Right hindlimb (tissue), 1 donor: ENCODE measurements at regions not wholly inside any gene's neighbourhood (a gene's known extent, or its start where the extent isn't known, plus 50 kb on each side); places are given as distances from the start of the nearest gene placed in this dataset.

Experiments used
- DNase-seq: peaks from one replicate; pipeline ENCODE4 v3.0.0-alpha.2; 2018

DNA sequence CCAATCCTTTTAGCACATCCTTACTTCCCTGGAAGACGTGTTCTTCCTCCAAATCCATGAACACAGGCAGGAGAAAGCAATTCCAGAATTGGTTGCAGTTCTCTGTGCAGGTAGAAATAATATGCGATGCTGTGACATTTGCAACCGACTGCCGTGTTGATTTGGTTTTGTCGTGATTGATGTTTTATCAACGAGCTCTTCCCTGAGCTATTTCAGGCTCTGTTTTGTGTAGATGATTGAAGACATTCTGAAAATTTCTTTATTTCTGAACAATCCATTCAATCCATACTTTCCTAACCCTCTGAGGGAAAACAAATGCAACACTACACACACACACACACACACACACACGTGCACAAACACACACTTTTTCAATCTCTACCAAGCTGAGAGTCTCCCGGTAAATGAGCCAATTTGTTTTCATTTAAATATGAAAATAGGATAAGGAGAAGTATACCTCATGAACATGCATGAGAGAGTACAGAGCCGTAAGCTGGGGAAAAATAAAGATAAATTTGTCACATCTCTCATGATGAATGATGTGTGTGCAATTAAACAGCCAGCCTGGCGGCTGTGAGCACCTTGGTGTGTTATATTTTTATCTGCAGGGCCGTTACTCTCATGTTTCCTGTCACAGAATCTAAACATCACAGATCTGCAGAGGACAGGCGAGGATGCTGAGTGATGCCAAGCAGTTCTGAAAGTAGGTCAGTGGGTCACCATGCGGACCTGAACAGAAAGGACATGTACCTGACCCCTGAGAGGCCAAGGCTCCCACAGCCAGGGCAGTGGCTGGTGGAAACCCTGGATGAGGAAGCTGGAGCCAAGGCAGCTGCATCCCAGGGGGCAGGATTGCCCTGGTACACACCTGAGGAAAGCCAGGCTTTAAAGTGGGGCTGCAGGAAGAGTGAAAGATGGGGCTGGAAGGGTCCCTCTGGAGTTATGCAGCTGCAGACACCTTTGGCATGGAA lies 64.8 kb downstream of the PDCL3 start:
- no peak for DNase-seq

DNA sequence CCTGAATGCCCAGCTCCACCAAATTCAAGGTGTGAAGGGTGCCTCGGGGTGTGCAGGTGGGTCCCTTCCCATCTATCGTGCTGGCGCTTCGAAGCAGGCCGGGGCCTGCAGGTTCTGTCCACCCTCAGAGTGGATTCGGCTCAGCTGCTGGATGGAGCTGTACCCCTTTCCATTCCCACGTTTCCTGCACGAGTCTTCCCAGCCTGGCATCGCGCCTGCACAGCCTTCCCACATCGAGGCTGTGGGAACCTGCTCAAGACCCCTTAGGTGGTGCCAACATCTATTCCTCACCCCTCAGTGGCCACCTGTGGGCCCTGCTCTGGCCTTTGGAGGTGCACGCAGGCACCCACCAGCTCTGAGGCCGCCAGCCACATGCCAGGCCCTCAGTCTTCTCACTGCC lies 65.7 kb downstream of the PDCL3 start:
- DNase-seq: no peak

DNA sequence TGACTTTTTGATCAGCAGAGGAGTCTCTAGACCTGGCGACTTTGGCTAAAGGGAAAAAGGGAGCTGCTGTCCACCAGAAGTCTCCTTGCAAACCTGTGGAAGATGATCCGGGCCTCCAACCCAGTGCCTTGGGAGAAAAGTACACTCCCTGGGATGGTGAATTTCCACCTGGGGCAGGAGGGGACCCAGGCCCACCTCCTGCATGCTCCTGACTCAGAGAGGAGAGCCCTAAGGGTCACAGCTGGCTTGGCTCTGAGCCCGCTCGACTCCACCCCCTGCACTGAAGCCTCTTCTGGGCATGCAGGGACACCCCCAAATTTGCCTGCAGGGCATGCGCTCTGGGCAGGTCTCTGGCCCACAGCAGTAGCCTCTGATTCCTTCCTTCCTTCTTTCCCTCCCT lies 66.5 kb downstream of the PDCL3 start:
- no peak for DNase-seq

DNA sequence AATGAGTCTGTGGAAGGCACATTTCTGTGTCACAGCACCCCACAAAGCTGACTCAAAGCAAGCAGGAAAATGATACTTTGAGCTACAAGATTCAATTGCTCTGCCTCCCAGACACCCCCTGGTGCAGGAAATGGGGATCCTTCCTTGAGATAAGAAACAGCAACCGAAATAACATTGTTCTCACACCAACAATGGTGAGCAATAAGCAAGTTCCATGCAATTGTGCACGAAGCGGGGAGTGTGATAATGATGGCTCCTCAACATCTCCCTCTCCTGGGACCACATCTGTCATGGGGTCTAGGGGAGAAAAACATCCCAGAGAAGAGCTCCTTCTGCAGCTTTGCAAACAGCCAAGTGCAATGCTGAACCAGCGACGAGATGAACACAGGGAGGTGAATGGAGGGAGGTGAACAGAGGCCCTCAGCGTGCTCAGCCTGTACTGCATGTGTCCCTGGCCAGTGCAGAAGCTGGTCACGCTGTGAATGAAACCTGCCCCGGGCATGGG lies 67.7 kb downstream of the PDCL3 start:
- no peak for DNase-seq

DNA sequence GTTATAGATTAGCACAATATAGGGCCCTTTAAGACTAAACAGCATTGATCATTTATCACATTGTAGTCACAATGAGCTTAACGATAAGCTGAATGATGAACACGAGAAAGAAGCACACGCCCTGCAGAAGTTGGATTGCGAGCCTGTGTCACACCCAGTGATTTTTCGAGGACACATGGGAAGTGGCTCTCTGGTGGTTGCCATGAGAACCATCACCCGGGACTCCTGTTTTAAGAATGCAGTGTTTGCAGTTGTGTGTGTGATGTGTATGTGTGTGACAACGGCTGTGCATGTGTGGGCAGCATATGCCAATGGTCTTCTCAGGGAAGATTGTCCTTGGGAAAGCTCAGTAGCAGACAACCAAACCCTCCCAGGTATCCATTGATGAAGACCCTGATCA lies 69.2 kb downstream of the PDCL3 start:
- DNase-seq: no peak

DNA sequence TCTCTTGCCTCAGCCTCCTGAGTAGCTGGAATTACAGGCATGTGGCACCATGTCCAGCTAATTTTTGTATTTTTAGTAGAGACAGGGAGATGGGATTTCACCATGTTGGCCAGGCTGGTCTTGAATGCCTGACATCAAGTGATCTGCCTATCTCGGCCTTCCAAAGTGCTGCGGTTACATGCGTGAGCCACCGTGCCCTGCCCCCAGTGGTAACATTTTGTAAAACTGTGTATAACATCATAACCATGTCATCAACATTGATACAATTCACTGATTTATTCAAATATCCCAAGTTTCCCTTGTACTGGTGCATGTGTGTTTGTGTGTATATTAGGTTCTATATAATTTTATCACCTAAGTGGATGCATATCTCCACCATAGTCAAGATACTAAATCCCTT lies 70.0 kb downstream of the PDCL3 start:
- no peak for DNase-seq

DNA sequence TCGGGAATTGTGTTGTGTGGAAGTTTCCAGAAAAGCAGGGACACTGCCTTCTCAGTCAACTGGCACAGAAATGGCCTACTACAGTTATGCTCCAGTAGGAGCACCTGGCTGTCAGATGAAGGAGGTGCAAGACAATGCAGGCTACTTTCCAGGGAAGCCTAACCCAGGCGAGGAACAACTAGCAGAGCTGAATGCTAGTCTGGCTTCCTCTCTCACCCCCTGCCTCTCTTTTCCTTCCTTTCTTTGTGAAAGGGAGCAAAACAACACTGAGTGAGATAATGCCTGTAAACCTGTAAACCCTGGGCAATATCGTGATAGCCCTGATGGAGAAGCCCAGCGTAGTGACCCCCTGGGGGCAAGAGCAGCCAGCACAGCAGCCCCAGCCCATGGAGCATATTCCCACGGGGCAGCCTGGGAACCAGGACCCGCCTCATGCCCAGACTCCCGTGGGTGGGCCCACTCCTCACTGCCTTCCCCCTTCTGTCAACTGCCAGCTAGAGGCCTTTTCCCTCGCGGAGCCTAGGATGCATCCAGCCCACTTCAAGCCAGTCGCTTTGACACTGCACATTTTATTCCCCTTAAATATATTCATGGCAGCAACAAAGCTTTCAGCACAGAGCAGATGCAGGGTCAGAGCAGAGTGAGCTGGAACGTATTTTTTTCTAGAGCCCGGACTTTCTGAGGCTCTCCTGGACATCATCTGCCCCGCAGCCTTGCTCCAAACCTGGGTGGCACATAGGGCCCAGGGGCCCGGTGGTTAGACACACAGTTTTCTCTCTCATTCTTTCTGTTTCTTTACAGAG lies 77.0 kb downstream of the PDCL3 start:
- DNase-seq: no peak

DNA sequence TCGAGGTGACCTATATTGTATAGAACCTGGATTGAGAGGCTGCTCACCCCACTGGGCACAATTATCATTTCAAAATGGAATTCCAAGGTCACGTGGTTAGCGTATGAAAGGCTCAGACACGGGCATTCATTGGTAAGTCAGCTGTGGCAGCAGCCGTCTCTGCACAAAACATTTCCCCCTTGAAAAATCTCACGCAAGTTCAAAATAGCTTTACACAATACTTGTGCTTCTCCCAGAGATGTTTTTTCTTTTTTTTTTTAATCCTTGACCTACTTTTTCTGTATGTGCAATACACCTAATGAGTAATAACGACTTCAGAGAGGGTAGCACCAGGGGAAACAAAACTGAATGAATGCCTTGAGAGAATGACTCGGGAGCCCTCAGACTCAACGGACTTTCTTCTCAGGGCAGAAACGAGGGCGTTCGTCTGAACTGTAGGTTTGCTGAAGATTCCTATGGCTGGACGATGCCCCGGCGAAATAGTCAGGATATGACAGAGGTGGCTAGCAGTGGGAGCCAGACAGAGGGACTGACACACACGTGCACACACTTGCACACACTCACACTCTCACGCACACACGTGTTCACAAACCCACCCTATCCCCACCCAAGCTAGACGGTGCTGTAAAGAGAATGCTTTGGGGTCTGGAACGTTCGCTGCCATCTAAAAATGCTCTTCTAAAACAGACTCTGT lies 77.8 kb downstream of the PDCL3 start:
- DNase-seq: no peak

DNA sequence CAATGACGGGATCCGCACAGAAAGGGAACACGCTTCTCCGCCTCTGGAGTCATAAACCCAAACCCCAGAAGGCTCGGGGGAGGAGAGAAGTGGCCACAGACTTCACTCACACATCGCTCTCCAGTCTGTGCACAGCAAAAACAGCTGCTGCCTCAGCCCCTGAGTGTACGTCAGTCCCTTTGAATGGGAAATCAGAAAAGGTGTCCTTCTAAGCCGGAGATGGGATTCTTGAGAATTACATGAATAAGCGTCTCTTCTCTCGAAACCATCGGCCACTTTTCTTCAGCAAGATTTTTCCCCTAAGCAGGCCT lies 78.3 kb downstream of the PDCL3 start:
- DNase-seq: no peak

DNA sequence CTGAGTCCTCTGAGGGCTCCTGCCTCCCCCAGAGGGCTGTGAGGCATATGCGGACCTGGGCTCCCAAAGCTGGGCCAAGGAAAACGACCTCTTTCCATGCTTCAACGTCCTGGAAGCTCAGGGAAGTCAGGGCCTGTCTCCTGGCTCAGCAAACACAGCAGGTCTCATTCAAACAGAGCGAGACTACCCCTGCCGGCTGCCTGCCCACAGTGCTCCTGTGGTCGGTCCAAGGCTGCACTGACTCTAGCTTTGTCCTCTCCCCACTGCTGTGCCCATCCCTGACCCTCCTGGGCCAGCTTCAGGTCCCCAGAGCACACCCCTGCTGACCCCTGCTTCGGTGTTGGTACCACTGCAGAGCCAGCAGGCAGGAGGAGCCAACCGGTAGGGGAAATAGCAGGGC lies 79.6 kb downstream of the PDCL3 start:
- DNase-seq: no peak

DNA sequence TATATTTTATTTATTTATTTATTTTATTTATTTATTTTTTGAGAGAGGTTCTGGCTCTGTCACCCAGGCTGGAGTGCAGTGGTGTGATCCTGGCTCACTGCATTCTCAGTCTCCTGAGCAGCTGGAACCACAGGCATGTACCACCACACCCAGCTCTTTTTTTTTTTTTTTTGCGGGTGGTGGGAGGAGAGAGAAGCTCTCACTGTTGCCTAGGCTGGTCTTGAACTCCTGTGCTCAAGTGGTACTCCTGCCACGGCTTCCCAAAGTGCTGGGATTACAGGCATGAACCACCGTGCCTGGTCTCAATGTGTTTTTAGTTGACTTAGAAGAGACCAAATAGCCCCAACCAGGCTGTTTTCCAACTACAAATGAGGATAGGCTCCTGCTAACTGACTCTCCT lies 80.7 kb downstream of the PDCL3 start:
- DNase-seq: no peak

DNA sequence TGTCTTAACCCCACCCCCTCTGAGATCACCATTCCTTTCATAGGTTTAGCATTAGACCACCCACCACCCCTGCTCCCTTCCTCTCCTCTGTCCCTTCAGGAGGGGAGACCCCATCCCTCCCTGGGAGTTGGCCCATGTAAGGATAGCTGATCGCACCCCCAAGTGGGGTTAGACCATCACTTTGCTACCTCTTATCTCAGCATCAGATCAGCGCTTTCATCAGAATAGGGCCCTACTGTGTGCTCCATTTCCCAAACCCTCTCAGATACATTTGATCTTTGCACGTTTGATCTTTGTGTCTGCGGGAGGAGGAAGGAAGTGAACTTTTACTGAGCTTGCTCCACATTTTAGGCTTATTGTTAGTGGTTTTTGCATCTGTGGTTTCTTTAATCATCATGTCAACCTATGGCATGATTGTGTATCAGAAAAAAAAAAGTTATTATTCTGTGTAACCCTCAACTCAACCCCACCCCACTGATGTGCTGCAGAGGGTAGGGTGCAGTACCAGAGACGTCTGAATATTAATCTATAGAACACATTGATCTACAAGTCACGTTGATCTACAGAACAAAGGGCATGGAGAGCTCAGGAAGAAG lies 81.2 kb downstream of the PDCL3 start:
- no peak for DNase-seq

DNA sequence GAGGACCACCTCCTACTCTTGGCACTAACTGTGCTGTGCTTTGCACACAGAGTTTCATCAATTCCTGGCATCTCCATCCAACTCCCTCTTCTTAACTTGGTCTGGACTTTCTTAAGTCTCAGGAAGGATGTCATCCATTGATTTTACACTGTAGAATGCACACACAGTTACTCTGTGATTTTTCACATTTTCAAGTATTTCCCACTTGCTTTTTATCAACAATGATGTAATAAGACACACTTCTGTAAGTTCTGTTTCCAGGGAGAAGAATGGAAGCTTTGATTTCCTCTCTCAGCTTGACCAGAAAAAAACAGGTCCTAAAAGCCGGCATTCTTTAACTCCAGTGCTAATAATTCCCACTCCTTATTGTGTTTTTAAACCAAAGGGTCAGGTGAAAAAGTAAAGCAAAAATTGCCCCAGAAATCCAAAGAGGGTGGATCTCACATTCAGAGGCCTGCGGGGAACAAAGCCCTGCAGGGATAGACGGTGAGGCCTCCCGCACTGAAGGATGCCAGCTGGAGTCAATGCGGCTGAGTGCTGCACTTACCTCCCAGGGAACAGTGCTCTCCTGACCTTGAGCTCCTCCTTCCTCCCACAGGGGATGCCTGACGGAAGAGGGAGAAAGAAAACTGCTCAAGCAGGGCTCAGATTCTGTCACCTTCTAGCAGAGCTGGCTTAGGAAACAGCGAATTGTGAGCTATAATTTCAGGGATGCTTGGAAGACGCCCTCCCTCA lies 83.1 kb downstream of the PDCL3 start:
- no peak for DNase-seq

DNA sequence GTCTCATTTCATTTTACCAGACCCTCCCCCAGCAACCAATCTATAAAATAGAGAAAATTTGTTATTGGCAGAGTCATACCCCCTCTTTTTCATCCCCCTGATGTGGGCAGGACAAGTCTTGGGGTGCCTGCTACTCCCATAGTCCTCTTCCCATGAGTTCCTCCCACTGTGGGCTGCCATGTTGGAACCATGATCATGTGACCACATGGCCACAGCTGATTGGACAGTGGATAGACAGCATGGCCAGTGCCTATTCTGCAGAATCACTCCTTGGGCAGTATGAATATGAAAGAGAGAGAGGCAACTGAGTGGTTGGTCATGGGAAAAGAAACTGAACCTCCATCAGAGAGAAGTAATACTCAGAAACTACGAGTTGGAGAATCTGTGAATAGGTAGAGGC lies 84.9 kb downstream of the PDCL3 start:
- no peak for DNase-seq

DNA sequence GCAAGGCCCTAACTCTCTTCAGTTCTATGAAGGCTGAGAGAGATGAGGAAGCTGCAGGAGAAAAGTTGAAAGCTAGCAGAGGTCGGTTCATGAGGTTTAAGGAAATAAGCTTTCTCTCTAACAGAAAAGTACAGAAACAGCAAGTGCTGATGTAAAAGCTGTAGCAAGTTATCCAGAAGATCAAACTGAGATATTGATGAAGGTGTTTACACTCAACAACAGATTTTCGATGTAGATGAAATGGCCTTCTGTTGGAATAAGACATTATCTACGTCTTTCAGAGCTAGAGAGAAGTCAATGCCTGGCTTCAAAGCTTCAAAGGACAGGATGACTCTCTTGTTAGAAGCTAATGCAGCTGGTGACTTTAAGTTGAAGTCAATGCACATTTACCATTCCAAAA lies 87.4 kb downstream of the PDCL3 start:
- DNase-seq: no peak

DNA sequence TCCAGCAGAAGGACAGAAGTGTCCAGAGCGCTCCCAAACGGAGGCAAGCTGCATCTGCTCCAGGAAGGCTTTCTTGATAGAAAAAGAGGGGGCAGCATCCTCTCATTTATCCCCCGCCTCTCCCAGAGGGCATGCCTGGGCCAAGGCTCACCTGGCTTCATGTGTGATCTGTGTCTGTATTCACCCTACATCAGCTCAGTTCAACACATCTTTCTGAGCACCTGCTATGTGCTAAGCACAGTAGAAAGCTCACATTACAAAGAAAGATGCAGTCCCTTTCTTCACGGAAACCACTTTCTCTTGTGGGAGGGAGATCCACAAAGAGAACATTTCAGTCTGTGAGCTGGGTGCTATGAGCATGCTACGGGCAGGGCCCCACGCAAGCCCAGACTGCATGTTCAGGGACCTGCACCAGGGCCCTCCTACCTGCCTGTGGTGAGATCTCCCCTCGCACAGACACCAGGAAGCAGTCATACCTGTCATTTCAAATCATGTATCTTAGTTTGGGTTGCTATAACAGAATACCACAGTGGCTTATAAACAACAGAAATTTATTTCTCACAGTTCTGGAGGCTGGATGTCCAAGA lies 90.7 kb downstream of the PDCL3 start:
- no peak for DNase-seq

DNA sequence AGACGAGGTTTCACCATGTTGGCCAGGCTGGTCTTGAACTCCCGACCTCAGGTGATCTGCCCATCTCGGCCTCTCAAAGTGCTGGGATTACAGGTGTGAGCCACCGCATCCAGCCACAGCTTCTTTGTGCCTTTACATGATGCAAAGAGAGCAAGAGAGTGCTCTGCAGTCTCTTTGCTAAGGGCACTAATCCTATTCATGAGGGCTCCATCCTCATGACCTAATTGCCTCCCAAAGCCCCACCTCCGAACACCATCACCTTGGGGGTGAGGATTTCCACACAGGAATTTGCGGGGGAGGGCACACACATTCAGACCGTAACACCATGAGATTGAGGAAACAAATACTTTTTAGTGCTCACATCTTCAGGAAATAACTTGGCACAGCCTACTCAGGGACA lies 91.8 kb downstream of the PDCL3 start:
- no peak for DNase-seq

DNA sequence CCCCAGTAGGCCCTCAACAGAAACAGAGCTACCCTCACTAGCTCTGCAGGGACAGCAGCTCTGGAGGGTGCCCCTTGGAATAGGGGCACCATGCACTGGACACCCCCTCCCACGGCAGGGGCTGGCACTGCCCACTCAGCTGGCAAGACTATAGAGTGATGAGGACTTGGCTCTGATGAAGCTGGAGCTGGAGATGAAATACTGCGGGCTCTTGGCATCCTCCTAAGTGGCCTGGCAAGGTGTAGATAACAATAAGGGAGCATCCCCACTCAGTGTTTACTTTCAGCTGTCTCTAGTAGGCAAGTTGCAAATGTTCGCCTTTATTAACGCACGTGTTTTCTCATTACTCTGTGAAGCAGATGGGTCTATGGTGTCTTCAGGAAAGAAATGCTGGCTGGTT lies 92.7 kb downstream of the PDCL3 start:
- no peak for DNase-seq

DNA sequence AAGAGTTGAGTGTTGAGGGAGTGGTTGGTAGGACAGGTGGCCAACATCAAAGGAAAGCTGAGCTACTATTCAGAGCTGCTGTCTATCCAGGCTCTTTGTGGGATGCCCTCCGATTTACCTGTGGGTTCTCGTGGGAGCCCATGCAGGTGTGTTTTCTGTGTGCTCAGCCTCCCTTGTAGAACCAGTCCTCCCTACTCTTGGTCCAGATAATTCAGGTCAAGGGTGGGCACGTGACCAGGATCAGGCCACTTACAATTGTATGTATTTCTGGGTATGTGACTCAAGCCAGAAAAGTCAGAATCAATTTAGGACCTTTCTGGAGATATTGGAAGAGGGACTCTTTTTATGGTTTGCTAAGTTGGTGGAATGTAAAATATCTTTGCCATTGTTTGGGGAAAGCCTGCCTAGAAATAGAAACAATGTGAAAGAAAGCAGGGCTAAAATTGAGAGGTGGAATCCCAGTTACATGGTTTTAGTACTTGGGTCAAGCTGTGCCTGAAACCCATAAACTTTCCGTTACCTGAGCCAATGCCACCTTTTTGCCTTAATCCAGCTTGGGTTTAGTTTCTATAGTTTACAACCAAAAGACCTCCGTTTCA lies 93.2 kb downstream of the PDCL3 start:
- no peak for DNase-seq

DNA sequence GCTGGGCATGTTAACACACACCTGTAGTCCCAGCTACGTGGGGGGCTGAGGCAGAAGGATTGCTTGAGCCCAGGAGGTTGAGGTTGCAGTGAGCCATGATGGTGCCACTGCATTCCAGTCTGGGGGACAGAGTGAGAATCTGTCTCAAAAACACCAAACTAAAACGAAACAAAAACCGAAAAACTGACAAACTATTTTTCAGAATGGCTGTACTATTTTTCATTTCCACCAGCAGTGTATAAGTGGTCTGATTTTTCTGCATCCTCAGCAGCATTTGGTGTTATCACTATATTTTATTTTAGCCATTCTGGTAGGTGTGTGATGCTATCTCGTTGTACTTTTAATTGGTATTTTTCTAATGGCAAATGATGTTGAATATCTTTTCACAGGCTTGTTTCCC lies 95.2 kb downstream of the PDCL3 start:
- DNase-seq: no peak

DNA sequence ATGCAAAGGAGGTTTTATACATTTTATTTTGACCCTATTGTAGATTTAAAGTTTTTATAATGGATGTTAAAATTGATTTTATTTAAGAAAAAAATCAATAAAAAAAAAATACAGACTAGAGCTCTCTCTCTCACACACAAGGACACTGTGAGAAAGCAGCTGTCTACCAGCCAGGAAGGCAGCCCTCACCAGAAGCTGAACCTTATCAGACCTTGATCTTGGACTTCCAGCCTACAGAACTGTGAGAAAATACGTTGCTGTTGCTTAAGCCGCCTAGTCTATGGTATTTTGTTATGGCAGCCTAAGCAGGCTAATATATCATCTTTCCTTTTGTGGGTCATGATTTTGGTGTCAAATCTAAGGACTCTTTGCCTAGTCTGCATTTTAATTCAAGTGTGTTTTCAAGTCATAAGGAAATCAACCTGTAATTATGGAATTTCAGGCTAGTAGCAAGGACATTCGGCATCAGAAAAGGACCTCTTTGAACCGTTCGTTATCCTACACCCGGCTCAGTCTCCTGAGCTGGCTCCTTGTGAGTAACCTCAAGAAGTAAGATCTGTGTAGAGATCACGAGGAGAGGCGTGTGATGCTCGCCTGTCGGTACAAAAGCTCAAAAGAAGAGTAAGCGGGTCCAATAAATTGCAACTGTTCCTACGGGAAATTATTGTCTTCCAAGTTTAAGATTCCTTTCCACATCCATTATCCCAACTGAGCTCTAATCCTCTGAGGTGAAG lies 98.2 kb downstream of the PDCL3 start:
- no peak for DNase-seq
